Dermis blood vessel endothelial cell (primary cell): ENCODE measurements at regions not wholly inside any gene's neighbourhood (a gene's known extent, or its start where the extent isn't known, plus 50 kb on each side); places are given as distances from the start of the nearest gene placed in this dataset.

Source experiments
- DNase-seq: peaks from one replicate; pipeline ENCODE4 v3.0.0; 2010

- DNase-seq, result no peak
Measured at GRCh38 chr12:127249428-127249827, 1017.5 kb upstream of the TMEM132C start.

DNA sequence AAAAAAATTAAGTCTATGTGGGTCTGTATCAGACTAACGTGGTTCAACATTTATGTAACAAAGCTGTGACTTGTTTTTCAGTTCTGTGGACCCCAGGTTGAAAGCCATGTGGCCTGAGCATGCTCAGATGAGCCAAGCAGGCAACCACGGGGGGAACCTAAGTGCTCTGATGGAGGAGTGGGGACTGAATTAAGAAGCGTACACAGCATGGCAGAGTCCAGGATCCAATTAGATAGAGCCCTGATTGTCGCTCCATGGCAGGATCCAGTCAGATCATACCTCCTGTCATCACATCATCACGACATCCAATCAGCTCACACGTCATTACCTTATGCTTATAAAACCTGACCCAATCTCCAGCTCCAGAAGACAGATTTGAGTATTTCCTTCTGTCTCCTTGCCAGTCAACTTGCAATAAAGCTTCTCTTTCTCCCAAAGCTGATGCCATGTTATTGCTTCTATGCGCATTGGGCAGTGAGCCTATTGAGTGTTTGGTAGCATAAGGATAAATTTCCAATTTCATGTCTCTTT, 1013.1 kb upstream of the TMEM132C start:
- DNase-seq, result no peak

DNA sequence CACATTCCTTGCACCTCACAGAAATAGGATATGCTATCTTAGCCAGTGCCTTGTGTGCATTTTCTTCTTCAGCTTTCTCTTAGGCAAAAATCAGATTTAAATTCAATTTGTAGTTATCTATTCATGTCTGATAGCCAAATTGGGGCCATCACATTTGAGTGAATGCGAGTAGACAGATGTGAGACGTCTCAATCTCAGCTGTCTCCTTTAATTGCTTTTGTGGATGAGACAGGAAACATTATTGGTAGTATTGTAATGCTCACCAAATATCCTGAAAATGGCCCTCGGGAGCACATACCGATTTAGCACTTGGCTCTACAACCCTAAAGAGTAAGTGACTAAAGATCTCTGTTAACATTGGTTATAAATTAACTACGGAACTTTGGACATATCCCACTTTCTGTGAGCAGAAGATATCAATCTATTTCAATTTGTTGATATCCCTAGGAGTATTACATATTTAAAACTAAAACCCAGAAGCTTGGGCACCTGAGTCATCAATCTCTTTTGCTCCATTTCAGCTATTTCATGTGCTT, 1012.5 kb upstream of the TMEM132C start:
- no peak for DNase-seq

- no peak for DNase-seq
Measured at GRCh38 chr12:127257366-127257935, 1009.5 kb upstream of the TMEM132C start.

DNA sequence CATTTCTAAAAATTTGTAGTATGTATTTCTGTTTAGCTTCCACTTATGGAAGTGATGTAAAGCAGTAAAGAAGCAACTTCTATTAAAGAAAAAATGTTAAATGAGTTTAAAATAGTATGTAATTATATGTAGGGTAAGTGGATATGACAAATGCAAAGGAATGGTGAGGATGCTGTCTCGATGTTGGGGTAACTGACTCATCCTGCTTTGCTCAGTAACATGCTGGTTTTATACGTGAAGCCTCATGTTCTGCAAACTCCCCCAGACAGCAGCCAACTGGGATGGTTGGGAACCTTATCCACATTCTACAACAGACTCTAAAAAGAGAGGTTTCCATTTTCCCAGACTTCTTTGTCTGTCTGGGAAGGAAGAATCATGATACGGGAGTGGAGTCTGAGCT, 1006.4 kb upstream of the TMEM132C start:
- no peak for DNase-seq

- no peak for DNase-seq
Measured at GRCh38 chr12:127260999-127261398, 1006.0 kb upstream of the TMEM132C start.

DNA sequence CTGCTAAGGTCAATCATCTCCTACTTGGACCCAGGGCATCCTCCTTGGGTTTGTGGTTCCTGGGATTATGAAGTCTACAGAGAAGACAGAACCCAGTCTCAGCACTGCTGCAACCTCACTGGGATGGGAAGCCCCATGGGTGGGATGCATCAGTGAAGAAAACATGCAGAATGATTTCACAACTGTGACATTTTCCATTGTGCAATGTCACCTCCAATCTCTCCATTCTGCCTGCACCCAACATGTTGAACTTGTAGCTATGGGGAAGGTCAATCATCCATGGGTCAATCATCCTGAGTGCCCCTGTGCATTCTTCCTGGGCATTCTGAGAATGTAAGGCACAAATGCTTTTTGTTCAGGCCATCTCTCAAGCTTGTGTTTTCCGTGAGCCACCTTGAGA, 1004.4 kb upstream of the TMEM132C start:
- no peak for DNase-seq

- no peak for DNase-seq
Measured at GRCh38 chr12:127263621-127264020, 1003.3 kb upstream of the TMEM132C start.

DNA sequence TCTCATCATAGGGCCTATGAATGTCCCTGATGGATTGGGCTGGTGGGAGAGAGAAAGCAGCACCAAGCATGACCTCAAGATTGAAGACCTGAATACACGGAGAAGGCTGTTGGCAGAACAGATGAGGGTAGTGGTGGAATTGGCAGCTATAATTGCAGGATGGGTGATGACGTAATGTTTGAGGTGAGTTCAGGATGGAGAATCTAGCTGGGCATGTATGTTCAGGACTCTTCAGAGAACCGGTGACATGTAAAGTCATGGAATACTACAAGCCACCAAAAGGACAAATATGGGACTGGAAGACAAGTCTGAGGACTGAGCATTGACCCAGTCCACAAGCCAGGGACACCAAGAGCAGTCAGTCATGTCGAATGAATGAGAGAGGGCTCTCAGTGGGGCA, 999.8 kb upstream of the TMEM132C start:
- DNase-seq, result no peak

DNA sequence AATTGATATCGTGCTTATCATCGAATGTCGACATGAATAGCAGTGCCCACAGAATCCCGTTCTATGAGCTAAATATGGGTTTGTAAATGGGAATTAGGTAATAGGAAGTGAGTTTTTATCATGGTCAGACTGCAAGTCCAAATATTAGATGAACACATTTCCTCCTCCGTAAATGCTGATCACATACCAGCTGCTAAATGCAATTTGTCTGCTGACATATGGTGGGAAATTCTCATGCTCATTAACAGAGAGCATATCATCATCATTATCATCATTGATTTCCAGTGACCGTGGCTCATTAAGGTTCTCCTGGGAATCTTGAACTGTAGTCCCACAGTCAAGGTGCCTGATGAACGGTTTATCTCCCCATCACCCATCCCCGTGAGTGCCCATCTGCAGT, 998.8 kb upstream of the TMEM132C start:
- no peak for DNase-seq

- no peak for DNase-seq
Measured at GRCh38 chr12:127268706-127269425, 998.1 kb upstream of the TMEM132C start.

GRCh38 chr12:127270193-127270592, 996.8 kb upstream of the TMEM132C start:
- DNase-seq, result no peak

GRCh38 chr12:127271776-127272175, 995.2 kb upstream of the TMEM132C start:
- DNase-seq, result no peak

- no peak for DNase-seq
Measured at GRCh38 chr12:127272864-127273263, 994.1 kb upstream of the TMEM132C start.

DNA sequence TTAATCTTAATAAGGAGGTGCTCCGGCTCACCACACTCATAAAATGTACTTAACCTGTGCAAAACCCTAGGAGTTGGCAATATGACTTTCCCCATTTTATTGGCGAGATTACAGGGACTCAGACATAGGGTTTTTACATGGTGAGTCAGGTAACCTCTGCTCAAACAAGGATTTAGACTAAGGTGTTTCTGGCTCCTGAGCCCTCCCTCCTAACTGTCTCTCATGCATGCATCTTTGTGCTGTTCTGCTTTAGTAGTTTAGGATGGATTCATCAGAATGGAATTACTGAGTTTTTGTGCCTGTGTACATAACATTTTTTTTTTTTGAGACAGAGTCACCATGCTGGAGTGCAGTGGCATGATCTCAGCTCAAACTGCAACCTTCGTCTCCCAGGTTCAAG, 993.3 kb upstream of the TMEM132C start:
- no peak for DNase-seq

DNA sequence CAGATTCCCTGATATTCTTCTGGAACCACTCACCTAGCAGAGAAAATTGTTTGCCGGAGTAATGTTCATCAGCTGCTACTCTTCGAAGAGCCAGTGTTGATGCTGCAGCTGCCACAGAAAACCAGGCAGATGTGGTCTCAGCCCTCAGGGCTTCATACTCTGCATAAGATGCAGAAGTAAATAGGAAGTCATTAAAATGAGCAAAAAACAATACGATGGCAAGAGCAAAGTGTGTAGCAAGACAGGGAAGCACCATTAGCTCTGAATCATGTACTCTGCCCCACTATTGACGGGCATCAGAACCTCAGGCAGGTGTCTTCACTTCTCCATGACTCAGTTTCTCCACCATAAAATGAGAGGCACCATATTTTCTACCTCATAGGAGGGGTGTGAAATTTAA, 991.6 kb upstream of the TMEM132C start:
- no peak for DNase-seq

DNA sequence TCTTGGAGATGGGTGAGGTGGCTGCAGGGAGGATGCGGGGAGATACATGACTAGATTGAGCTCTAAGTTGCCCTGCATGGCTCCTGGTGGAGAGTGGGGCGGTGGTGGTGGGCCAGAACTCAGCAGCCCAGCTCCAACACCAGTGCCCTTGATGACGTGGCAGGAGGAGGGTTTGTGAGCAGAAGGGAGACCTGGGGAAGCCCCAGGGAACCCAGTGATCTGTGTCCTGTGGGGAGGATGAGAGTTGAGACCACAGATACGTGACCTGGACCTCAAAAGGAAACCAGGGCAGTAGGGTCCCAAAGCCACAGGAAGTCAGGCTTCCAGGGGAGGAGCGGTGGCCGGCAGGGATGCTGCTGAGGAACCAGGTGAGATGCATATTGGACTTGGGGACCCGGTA, 989.1 kb upstream of the TMEM132C start:
- DNase-seq, result no peak

GRCh38 chr12:127278351-127278750, 988.6 kb upstream of the TMEM132C start:
- DNase-seq, result no peak

DNA sequence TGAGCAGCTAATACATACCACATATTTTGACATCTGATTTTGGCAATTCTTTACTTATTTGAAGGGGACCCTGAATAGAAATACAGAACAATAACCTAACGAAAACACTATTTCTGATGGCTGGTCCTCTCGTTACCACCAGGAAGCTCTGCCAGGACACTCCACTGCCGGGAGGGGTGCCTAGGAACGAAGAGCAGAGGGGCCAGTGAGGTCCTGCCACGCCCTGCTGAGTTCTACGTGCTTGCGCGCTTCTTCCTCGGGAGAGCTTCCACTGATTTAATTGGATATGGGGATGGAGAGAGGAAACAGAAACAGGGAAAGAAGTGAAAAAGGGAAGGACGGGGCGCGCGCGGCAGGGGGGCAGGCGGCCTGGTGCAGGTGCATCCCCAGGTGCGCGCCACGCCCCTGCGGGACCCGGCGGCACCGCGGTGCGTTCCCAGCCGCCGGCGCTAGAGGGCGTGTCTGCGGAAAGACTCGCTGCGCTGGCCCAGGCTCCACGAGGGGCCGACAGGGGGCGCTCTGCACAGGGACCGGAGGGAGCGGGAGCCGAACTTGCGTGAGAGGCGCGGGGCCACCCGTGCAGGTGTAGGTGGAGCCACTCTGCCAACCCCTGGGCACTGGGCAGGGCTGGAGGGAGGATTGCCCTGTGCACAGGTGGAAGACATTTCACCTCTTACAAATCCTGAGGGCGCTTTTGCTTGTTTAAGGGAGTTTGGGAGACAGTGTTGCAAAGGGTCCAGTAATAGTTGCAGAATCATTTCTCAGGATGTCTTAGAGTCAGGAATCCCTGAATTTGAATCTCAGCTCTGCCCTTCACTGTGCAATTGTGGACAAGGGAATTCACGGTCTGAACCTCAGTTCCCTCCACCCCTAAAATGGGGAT, 986.3 kb upstream of the TMEM132C start:
- no peak for DNase-seq

GRCh38 chr12:127282786-127283565, 984.0 kb upstream of the TMEM132C start:
- no peak for DNase-seq

DNA sequence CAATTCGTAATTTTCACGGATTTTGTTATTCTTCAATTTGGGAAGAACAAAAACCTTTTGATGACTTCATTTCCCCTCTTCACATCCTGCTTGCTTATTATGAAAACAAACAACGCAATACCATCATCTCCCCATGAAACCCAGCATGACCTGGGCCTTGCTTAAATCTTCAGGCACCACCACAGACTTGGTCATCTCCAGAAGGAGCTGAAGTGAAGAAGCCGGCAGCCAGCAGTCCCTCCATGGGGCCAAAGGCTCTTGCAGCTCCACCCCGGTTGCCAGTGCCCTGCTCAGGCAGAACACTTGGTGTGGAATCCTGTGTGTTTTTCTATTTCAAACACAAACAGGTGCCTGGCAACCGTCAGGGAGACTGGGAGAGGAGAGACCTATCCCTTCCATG, 982.9 kb upstream of the TMEM132C start:
- no peak for DNase-seq

GRCh38 chr12:127284870-127285431, 982.0 kb upstream of the TMEM132C start:
- DNase-seq, result no peak
